ENCODE measurements at regions not wholly inside any gene's neighbourhood (a gene's known extent, or its start where the extent isn't known, plus 50 kb on each side); places are given as distances from the start of the nearest gene placed in this dataset.

DNA sequence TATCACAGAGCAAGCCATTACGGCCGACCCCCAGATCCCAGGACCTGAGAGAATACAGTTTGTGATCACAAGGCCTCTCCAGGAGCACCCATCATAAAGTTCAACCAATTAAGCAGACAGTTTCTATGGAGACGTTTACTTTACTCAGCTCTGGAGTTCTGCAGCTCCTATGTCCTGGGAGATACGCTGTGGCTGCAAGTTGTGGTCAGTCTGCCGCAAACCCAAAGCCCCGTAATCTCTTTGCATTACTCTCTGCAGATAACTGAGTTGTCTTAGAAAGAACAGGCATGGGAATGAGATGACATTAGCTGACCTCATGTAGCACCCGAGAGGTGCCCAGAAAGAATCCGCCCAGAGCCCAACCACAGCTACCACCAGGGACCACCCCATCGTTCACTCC lies 305.1 kb downstream of the FGFR2 start:
- TF ChIP-seq, protein P1, sequence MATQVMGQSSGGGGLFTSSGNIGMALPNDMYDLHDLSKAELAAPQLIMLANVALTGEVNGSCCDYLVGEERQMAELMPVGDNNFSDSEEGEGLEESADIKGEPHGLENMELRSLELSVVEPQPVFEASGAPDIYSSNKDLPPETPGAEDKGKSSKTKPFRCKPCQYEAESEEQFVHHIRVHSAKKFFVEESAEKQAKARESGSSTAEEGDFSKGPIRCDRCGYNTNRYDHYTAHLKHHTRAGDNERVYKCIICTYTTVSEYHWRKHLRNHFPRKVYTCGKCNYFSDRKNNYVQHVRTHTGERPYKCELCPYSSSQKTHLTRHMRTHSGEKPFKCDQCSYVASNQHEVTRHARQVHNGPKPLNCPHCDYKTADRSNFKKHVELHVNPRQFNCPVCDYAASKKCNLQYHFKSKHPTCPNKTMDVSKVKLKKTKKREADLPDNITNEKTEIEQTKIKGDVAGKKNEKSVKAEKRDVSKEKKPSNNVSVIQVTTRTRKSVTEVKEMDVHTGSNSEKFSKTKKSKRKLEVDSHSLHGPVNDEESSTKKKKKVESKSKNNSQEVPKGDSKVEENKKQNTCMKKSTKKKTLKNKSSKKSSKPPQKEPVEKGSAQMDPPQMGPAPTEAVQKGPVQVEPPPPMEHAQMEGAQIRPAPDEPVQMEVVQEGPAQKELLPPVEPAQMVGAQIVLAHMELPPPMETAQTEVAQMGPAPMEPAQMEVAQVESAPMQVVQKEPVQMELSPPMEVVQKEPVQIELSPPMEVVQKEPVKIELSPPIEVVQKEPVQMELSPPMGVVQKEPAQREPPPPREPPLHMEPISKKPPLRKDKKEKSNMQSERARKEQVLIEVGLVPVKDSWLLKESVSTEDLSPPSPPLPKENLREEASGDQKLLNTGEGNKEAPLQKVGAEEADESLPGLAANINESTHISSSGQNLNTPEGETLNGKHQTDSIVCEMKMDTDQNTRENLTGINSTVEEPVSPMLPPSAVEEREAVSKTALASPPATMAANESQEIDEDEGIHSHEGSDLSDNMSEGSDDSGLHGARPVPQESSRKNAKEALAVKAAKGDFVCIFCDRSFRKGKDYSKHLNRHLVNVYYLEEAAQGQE (IDR thresholded peaks at IDR 0.05; ENCODE audit: low read depth, low read length), result no peak
- TF ChIP-seq, protein P2, sequence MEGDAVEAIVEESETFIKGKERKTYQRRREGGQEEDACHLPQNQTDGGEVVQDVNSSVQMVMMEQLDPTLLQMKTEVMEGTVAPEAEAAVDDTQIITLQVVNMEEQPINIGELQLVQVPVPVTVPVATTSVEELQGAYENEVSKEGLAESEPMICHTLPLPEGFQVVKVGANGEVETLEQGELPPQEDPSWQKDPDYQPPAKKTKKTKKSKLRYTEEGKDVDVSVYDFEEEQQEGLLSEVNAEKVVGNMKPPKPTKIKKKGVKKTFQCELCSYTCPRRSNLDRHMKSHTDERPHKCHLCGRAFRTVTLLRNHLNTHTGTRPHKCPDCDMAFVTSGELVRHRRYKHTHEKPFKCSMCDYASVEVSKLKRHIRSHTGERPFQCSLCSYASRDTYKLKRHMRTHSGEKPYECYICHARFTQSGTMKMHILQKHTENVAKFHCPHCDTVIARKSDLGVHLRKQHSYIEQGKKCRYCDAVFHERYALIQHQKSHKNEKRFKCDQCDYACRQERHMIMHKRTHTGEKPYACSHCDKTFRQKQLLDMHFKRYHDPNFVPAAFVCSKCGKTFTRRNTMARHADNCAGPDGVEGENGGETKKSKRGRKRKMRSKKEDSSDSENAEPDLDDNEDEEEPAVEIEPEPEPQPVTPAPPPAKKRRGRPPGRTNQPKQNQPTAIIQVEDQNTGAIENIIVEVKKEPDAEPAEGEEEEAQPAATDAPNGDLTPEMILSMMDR (IDR thresholded peaks at IDR 0.05), result no peak
- TF ChIP-seq SIN3A (IDR thresholded peaks at IDR 0.05; ENCODE audit: borderline replicate concordance, low read depth, low read length) (no peak), CHD2 (IDR thresholded peaks at IDR 0.05; ENCODE audit: low read length, partially characterized antibody) (no peak), POLR2AphosphoS5 (IDR thresholded peaks at IDR 0.05; ENCODE audit: low read depth, low read length) (no peak), MXI1 (IDR thresholded peaks at IDR 0.05; ENCODE audit: low read depth, low read length) (no peak), GABPA (IDR thresholded peaks at IDR 0.05; ENCODE audit: low read depth) (no peak), EZH2phosphoT487 (IDR thresholded peaks at IDR 0.05; ENCODE audit: borderline replicate concordance, low read depth) (no peak), FOXM1 (IDR thresholded peaks at IDR 0.05; ENCODE audit: low read depth) (no peak)

Measured in SK-N-SH (cell line).